Nephron (organoid): ENCODE measurements at regions not wholly inside any gene's neighbourhood (a gene's known extent, or its start where the extent isn't known, plus 50 kb on each side); places are given as distances from the start of the nearest gene placed in this dataset.
"Not testable (repeated sequence)": the region's sequence is repeated elsewhere in the genome, so short reads cannot be mapped to it uniquely, and the experiment has no call there.

Experiments used
- H3K27ac Mint-ChIP-seq, 3 experiments: 2 replicates each; pipeline ENCODE4 v1.8.0; 2020; ENCODE audit warnings: mixed read lengths in 3 of 3, mild to moderate bottlenecking in 2 of 3, moderate library complexity in 1 of 3
- H3K27me3 Mint-ChIP-seq: 2 replicates; pipeline ENCODE4 v1.8.0; 2021; ENCODE audit warnings: low read depth, mild to moderate bottlenecking, moderate library complexity, mixed read lengths
- H3K36me3 Mint-ChIP-seq: 2 replicates; pipeline ENCODE4 v1.8.0; 2020; ENCODE audit warnings: low read depth, mixed read lengths
- H3K4me1 Mint-ChIP-seq: 2 replicates; pipeline ENCODE4 v1.8.0; 2020; ENCODE audit warnings: mixed read lengths
- H3K4me3 Mint-ChIP-seq, 3 experiments: 2 replicates each; pipeline ENCODE4 v1.8.0; 2020; ENCODE audit warnings: mild to moderate bottlenecking in 3 of 3, mixed read lengths in 3 of 3, moderate library complexity in 2 of 3
- H3K9me3 Mint-ChIP-seq: 2 replicates; pipeline ENCODE4 v1.8.0; 2020; ENCODE audit warnings: mixed read lengths
- TF ChIP-seq, protein P1 (sequence below), 3 experiments: fragments of 200-600 bp; sonication (generic); IDR thresholded peaks; one replicate each; pipeline ENCODE4 v1.5.0; 2021; ENCODE audit warnings: antibody characterized with exemption in 3 of 3; ENCODE audit not compliant: unreplicated experiment in 3 of 3

DNA sequence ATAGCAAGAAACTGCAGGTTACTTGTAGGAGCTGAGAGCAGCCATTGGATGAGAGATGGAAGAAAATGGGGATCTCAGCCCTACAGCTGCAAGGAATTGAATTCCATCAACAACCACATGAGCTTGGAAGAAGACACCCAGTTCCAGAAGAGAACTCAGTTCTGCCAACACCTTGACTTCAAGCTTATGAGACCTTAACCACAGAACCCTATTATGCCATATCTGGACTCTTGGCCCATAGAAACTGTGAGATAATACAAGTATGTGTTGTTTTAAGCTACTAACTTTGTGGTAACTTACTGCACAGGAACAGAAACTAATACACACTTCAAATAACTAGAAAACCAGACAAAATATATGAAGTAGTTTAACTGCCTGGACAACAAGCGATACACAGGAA, 212.4 kb upstream of the CACNA2D1 start:
- Mint-ChIP-seq H3K27ac (no peak overlapping the region), H3K4me1 (no peaks in the 10 kb centered on the region), H3K4me3 (no peak overlapping the region), H3K36me3 (no peaks in the 10 kb centered on the region), H3K27me3 (no peaks in the 10 kb centered on the region), H3K9me3 (peaks cover 11% of the 10 kb centered on the region)
- TF ChIP-seq, protein P1, sequence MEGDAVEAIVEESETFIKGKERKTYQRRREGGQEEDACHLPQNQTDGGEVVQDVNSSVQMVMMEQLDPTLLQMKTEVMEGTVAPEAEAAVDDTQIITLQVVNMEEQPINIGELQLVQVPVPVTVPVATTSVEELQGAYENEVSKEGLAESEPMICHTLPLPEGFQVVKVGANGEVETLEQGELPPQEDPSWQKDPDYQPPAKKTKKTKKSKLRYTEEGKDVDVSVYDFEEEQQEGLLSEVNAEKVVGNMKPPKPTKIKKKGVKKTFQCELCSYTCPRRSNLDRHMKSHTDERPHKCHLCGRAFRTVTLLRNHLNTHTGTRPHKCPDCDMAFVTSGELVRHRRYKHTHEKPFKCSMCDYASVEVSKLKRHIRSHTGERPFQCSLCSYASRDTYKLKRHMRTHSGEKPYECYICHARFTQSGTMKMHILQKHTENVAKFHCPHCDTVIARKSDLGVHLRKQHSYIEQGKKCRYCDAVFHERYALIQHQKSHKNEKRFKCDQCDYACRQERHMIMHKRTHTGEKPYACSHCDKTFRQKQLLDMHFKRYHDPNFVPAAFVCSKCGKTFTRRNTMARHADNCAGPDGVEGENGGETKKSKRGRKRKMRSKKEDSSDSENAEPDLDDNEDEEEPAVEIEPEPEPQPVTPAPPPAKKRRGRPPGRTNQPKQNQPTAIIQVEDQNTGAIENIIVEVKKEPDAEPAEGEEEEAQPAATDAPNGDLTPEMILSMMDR (IDR thresholded peaks at IDR 0.05; ENCODE audit: unreplicated experiment in 3 of 3) = no peak

DNA sequence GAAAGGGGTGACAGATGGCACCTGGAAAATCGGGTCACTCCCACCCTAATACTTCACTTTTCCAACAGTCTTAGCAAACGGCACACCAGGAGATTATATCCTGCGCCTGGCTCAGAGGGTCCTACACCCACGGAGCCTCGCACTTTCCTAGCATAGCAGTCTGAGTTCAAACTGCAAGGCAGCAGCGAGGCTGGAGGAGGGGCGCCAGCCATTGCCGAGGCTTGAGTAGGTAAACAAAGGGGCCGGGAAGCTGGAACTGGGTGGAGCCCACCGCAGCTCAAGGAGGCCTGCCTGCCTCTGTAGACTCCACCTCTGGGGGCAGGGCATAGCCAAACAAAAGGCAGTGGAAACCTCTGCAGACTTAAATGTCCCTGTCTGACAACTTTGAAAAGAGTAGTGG, 206.5 kb upstream of the CACNA2D1 start:
- not testable (repeated sequence) for H3K27me3 Mint-ChIP-seq, H3K36me3 Mint-ChIP-seq

DNA sequence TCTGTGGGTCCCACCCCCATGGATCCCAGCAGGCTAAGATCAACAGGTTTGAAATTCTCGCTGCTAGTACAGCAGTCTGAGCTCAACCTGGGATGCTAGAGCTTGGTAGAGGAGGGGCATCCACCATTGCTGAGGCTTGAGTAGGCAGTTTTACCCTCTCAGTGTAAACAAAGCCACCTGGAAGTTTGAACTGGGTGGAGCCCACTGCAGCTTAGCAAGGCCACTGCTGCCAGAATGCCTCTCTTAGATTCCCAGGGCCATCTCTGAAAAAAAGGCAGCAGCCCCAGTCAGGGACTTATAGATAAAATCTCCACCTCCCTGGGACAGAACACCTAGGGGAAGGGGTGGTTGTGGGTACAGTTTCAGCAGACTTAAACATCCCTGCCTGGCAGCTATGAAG, 190.0 kb upstream of the CACNA2D1 start:
- H3K27ac Mint-ChIP-seq = no peak overlapping the region
- no peaks in the 10 kb centered on the region for H3K36me3 Mint-ChIP-seq
- no peak overlapping the region for H3K4me3 Mint-ChIP-seq
- TF ChIP-seq, protein P1 (IDR thresholded peaks at IDR 0.05; ENCODE audit: unreplicated experiment in 3 of 3) = no peak
- H3K4me1 Mint-ChIP-seq = no peaks in the 10 kb centered on the region
- peaks cover 6% of the 10 kb centered on the region for H3K9me3 Mint-ChIP-seq
- no peaks in the 10 kb centered on the region for H3K27me3 Mint-ChIP-seq

More for the DNA sequence above, 206.5 kb upstream of the CACNA2D1 start:
- not testable (repeated sequence) for H3K27ac Mint-ChIP-seq, H3K4me3 Mint-ChIP-seq, H3K4me1 Mint-ChIP-seq
- H3K9me3 Mint-ChIP-seq = peaks cover 25% of the 10 kb centered on the region

DNA sequence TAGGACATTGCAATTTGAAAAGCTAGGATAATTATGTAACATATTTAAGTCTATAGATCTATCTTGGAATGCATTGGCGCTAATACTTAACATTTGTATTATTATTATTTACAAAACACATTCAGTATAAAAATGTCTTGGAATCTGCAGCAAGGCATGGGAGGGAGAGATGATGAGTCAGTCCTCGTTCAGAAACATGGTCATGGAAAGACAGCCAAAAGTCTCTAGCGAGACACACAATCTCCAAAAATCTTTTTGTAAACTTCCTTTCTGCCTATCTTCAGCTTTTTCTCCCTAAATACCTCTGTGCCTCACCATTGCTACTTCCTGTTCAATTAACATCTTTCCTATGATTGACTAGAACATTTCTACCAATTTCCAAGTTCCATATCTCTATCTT, 188.4 kb upstream of the CACNA2D1 start:
- H3K4me3 Mint-ChIP-seq = no peak overlapping the region
- H3K27ac Mint-ChIP-seq = no peak overlapping the region
- no peaks in the 10 kb centered on the region for H3K4me1 Mint-ChIP-seq
- H3K9me3 Mint-ChIP-seq = peaks cover 6% of the 10 kb centered on the region
- TF ChIP-seq, protein P1 (IDR thresholded peaks at IDR 0.05; ENCODE audit: unreplicated experiment in 3 of 3) = no peak
- no peaks in the 10 kb centered on the region for H3K36me3 Mint-ChIP-seq
- no peaks in the 10 kb centered on the region for H3K27me3 Mint-ChIP-seq

DNA sequence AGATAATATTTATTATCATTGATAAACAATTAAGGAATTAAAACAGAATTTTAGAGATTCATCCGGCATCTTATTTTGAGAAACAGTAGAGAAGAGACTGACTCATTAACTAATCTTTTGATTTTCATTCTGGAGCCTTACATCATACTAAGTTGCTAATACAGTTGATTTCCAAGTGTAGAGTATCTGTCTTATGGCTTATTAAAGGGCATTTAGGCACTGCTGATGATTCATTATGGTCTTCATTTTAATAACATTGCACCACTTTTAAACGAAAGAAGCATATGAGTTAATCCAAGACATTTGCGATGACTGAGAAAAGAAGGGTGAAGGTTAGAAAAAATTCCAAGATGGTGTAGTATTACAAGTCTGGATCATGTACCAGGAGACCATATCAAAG, 186.0 kb upstream of the CACNA2D1 start:
- H3K36me3 Mint-ChIP-seq = no peaks in the 10 kb centered on the region
- H3K4me3 Mint-ChIP-seq = no peak overlapping the region
- H3K4me1 Mint-ChIP-seq = no peaks in the 10 kb centered on the region
- H3K27ac Mint-ChIP-seq = no peak overlapping the region
- TF ChIP-seq, protein P1 (IDR thresholded peaks at IDR 0.05; ENCODE audit: unreplicated experiment in 3 of 3) = no peak
- H3K27me3 Mint-ChIP-seq = no peaks in the 10 kb centered on the region
- no peaks in the 10 kb centered on the region for H3K9me3 Mint-ChIP-seq

DNA sequence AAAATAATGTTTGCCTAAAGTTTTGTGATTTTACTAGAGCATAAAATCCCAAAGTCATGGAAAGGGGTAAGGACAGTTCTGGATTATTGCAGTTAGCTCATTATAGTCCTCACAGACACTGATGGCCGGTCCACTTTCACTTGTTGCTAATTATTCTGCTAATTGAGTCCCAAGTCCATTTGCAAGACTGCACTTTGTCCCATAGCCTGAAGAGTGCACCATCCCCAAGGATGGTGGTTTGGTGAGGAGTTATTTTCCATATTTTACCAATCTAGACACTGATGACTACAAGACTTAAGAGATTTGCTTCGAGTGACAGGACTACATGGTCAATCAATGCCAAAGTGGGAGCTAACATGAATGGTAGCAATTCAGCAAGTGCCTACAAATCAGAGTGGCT, 181.8 kb upstream of the CACNA2D1 start:
- no peaks in the 10 kb centered on the region for H3K27me3 Mint-ChIP-seq
- TF ChIP-seq, protein P1 (IDR thresholded peaks at IDR 0.05; ENCODE audit: unreplicated experiment in 3 of 3) = no peak
- no peaks in the 10 kb centered on the region for H3K36me3 Mint-ChIP-seq
- H3K4me1 Mint-ChIP-seq = no peaks in the 10 kb centered on the region
- no peaks in the 10 kb centered on the region for H3K9me3 Mint-ChIP-seq
- H3K27ac Mint-ChIP-seq = no peak overlapping the region
- H3K4me3 Mint-ChIP-seq = no peak overlapping the region
